ENCODE measurements at regions not wholly inside any gene's neighbourhood (a gene's known extent, or its start where the extent isn't known, plus 50 kb on each side); places are given as distances from the start of the nearest gene placed in this dataset.

- TF ChIP-seq CTCF (IDR thresholded peaks at IDR 0.05) (no peak), POLR2AphosphoS5 (IDR thresholded peaks at IDR 0.05) (no peak)
These were observed 261.1 kb upstream of the IL12A start for GRCh38 chr3:159727506-159727905.
